Gastroesophageal sphincter (tissue), 4 donors: ENCODE measurements at regions not wholly inside any gene's neighbourhood (a gene's known extent, or its start where the extent isn't known, plus 50 kb on each side); places are given as distances from the start of the nearest gene placed in this dataset.

Experiments used
- ATAC-seq: fragments of 150-250 bp; one replicate; pipeline ENCODE4 v1.9.1; 2016; ENCODE audit warnings: mild to moderate bottlenecking, moderate library complexity
- H3K27ac ChIP-seq, 4 donors: fragments of 200-600 bp; sonication (generic) in 3 of 4; 1 replicate in 3 of 4; 2 replicates in 1 of 4; pipeline ENCODE4 v1.5.1; 2016 to 2019
- H3K27me3 ChIP-seq: fragments of 200-600 bp; sonication (generic); one replicate; pipeline ENCODE4 v1.5.1; 2019
- H3K36me3 ChIP-seq, 2 donors: fragments of 200-600 bp; sonication (generic); one replicate each; pipeline ENCODE4 v1.5.1; 2019; ENCODE audit warnings: control low read depth in 1 of 2
- H3K4me1 ChIP-seq, 3 donors: fragments of 200-600 bp; sonication (generic); 1 replicate in 2 of 3; 2 replicates in 1 of 3; pipeline ENCODE4 v1.5.1; 2016 to 2019; ENCODE audit warnings: control low read depth in 2 of 3
- H3K4me3 ChIP-seq, 2 donors: fragments of 200-600 bp; sonication (generic); one replicate each; pipeline ENCODE4 v1.5.1; 2019; ENCODE audit warnings: mild to moderate bottlenecking in 1 of 2, moderate library complexity in 1 of 2
- H3K9me3 ChIP-seq, 3 donors: fragments of 200-600 bp; sonication (generic); one replicate each; pipeline ENCODE4 v1.5.1; 2017 to 2019; ENCODE audit warnings: control low read depth in 2 of 3
- EP300 ChIP-seq: sonication (generic); formaldehyde crosslinking; IDR thresholded peaks from one replicate; pipeline ENCODE4 v1.6.1; 2017; ENCODE audit warnings: antibody characterized with exemption, mild to moderate bottlenecking
- POLR2A ChIP-seq, 2 donors: fragments of 450-650 bp; IDR thresholded peaks; one replicate each; pipeline ENCODE4 v1.6.1; 2017; ENCODE audit warnings: antibody characterized with exemption in 2 of 2, mild to moderate bottlenecking in 2 of 2, moderate library complexity in 1 of 2
- POLR2AphosphoS5 ChIP-seq: sonication (generic); formaldehyde crosslinking; IDR thresholded peaks from one replicate; pipeline ENCODE4 v1.6.1; 2017; ENCODE audit warnings: antibody characterized with exemption
- WGBS, 2 donors: methylation state at CpG; one replicate each; pipeline ENCODE4 v1.1.5; 2018; ENCODE audit warnings: low coverage in 1 of 2; 5-methylcytosine and 5-hydroxymethylcytosine counted together
- TF ChIP-seq, protein P1 (sequence below), 4 experiments: fragments of 200-600 bp in 2 of 4; fragments of 450-650 bp in 2 of 4; sonication (generic) in 1 of 4; IDR thresholded peaks; one replicate each; pipeline ENCODE4 v1.5.1; 2017 to 2019; ENCODE audit warnings: antibody characterized with exemption in 4 of 4, mild to moderate bottlenecking in 2 of 4, moderate library complexity in 2 of 4

DNA sequence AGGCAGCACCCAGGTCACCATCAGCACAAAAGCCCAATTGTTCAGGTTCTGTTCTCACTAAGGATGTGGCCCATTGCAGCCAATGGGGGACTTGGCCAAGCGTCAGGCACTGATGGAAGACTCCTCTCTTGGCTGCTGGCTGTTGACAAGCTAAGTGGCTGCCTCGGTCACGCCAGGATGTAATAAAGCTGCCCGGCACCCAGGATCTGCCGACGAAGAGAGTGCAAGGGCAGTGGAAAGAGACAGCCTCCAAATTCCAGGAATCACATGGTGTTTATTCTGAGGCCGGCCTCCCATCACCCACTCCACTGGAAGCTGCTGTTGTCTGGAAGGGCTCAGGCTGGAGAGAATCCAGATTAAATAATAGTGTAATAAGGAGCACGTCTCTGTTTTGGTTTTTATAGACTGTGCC is 451.8 kb upstream of the TBX3 start:
- Histone ChIP-seq H3K9me3 (no peaks in the 10 kb centered on the region), H3K27ac (no peak overlapping the region), H3K4me1 (peaks cover 0 to 8% (median 0%) of the 10 kb centered on the region in 3 donors), H3K36me3 (no peaks in the 10 kb centered on the region), H3K27me3 (no peaks in the 10 kb centered on the region), H3K4me3 (no peak overlapping the region)
- WGBS, 2 donors = 13 to 30% methylated on average over 2 to 8 of the region's 8 CpGs
- TF ChIP-seq, protein P1, sequence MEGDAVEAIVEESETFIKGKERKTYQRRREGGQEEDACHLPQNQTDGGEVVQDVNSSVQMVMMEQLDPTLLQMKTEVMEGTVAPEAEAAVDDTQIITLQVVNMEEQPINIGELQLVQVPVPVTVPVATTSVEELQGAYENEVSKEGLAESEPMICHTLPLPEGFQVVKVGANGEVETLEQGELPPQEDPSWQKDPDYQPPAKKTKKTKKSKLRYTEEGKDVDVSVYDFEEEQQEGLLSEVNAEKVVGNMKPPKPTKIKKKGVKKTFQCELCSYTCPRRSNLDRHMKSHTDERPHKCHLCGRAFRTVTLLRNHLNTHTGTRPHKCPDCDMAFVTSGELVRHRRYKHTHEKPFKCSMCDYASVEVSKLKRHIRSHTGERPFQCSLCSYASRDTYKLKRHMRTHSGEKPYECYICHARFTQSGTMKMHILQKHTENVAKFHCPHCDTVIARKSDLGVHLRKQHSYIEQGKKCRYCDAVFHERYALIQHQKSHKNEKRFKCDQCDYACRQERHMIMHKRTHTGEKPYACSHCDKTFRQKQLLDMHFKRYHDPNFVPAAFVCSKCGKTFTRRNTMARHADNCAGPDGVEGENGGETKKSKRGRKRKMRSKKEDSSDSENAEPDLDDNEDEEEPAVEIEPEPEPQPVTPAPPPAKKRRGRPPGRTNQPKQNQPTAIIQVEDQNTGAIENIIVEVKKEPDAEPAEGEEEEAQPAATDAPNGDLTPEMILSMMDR (IDR thresholded peaks at IDR 0.05) = no peak
- TF ChIP-seq POLR2AphosphoS5 (no peak), EP300 (no peak), POLR2A (IDR thresholded peaks at IDR 0.05) (no peak)
- ATAC-seq = no peak

DNA sequence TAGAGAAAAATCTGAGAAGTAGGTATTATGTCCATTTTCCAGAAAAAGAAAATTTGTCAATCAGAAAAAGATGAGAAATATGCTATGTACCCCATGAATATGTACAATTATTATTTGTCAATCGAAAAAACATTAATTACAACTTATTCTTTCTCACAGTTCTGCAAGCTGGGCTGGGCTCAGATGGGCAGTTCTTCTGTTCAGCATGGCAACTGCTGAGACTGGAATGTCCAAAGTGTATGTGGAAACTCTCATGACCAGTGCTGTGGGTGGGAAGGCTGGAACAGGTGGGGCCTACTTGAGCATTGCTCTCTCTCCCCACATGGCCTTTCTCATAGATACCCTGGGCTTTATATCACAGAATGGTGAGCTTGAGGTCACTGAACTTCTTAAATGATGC is 450.3 kb upstream of the TBX3 start:
- ATAC-seq = no peak

DNA sequence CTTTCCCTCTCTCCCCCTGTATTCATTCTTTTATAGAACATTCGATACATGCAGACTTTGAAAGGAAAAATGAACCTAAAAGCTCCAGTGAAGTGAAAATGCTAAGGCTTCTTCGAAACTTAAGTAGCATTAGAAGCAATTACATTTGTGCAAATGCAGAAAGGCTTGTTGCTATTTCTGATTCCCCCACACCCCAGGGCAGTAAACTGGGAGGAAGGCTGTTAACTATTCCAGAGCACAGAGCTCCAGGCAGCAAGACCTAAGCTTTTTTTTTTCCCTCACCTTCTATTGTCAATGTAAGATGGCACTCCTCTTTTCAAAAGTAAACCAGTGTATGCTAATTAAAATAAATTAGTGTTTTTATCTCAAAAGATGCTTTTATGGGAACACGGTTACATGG is 448.9 kb upstream of the TBX3 start:
- Histone ChIP-seq H3K9me3 (peaks cover 0 to 3% (median 0%) of the 10 kb centered on the region in 3 donors), H3K4me1 (peaks cover 0 to 8% (median 0%) of the 10 kb centered on the region in 3 donors), H3K27ac (no peak overlapping the region), H3K36me3 (no peaks in the 10 kb centered on the region), H3K4me3 (no peak overlapping the region), H3K27me3 (no peaks in the 10 kb centered on the region)
- TF ChIP-seq POLR2AphosphoS5 (no peak), EP300 (no peak), POLR2A (IDR thresholded peaks at IDR 0.05) (no peak)
- TF ChIP-seq, protein P1 (IDR thresholded peaks at IDR 0.05) = no peak
- ATAC-seq = no peak
- WGBS, 2 donors = 90 to 94% methylated on average over 2 to 3 of the region's 3 CpGs

More for the DNA sequence above, 450.3 kb upstream of the TBX3 start:
- Histone ChIP-seq H3K4me1 (peaks cover 0 to 8% (median 0%) of the 10 kb centered on the region in 3 donors), H3K27me3 (no peaks in the 10 kb centered on the region), H3K36me3 (no peaks in the 10 kb centered on the region), H3K4me3 (no peak overlapping the region), H3K27ac (no peak overlapping the region), H3K9me3 (peaks cover 0 to under 1% (median 0%) of the 10 kb centered on the region in 3 donors)
- TF ChIP-seq, protein P1 (IDR thresholded peaks at IDR 0.05) = no peak
- TF ChIP-seq EP300 = no peak
- no peak for TF ChIP-seq POLR2A (IDR thresholded peaks at IDR 0.05)
- no peak for TF ChIP-seq POLR2AphosphoS5
- WGBS, 2 donors = 80 to 100% methylated on average over 1 of the region's 1 CpG

DNA sequence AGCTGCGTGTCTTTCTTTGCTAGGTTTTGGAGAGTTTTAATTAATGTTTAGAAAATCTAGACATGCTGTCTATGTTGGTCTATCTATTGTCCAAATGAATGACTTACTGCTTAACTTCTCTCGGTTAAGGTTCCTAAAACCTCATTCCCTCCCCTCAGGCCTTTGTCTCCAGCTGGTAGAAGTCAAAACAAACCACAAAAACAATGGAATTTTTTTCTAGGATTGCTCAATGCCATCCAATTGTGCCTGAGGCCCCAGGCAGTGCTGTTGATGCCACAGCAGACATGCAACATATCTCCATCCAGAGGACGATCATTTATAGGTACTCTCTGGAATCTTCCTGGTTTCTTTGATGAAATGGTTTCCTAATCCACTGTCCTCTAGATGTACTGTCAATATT is 448.2 kb upstream of the TBX3 start:
- H3K27me3 ChIP-seq = no peaks in the 10 kb centered on the region
- no peak overlapping the region for H3K27ac ChIP-seq
- no peak for ATAC-seq
- peaks cover 0 to 3% (median 0%) of the 10 kb centered on the region in 3 donors for H3K9me3 ChIP-seq
- H3K4me1 ChIP-seq = peaks cover 0 to 8% (median 0%) of the 10 kb centered on the region in 3 donors
- TF ChIP-seq EP300 (no peak), POLR2AphosphoS5 (no peak), POLR2A (IDR thresholded peaks at IDR 0.05) (no peak)
- TF ChIP-seq, protein P1 (IDR thresholded peaks at IDR 0.05) = no peak
- no peak overlapping the region for H3K4me3 ChIP-seq
- H3K36me3 ChIP-seq = no peaks in the 10 kb centered on the region
- 60 to 80% methylated on average over 3 of the region's 3 CpGs for WGBS, 2 donors

- no peak overlapping the region for H3K4me3 ChIP-seq
- H3K36me3 ChIP-seq = no peaks in the 10 kb centered on the region
- no peaks in the 10 kb centered on the region for H3K27me3 ChIP-seq
- no peak for ATAC-seq
- TF ChIP-seq POLR2AphosphoS5 (no peak), POLR2A (IDR thresholded peaks at IDR 0.05) (no peak), EP300 (no peak)
- TF ChIP-seq, protein P1 (IDR thresholded peaks at IDR 0.05) = no peak
- WGBS, 2 donors = 57 to 71% methylated on average over 1 of the region's 1 CpG
- H3K4me1 ChIP-seq = no peaks in the 10 kb centered on the region
- H3K9me3 ChIP-seq = peaks cover 0 to 3% (median 0%) of the 10 kb centered on the region in 3 donors
- no peak overlapping the region for H3K27ac ChIP-seq
Observed at GRCh38 chr12:115129727-115130126, 445.8 kb upstream of the TBX3 start.
